AG09309 (cell line): ENCODE measurements at regions not wholly inside any gene's neighbourhood (a gene's known extent, or its start where the extent isn't known, plus 50 kb on each side); places are given as distances from the start of the nearest gene placed in this dataset.

Experiments
- DNase-seq: peaks from one replicate; pipeline ENCODE4 v3.0.0-alpha.2; 2010; ENCODE audit warnings: low read depth
- H3K4me3 ChIP-seq: 2 replicates; pipeline ENCODE4 v1.5.1; 2011; ENCODE audit warnings: mild to moderate bottlenecking, low read depth, low read length, moderate library complexity; ENCODE audit not compliant: control insufficient read depth
- TF ChIP-seq, protein P1 (sequence below): IDR thresholded peaks from 2 replicates; pipeline ENCODE4 v1.5.1; 2011; ENCODE audit warnings: mild to moderate bottlenecking, low read depth, low read length, inconsistent platforms; ENCODE audit not compliant: insufficient read depth, control insufficient read depth; ENCODE audit errors: missing control alignments

DNA sequence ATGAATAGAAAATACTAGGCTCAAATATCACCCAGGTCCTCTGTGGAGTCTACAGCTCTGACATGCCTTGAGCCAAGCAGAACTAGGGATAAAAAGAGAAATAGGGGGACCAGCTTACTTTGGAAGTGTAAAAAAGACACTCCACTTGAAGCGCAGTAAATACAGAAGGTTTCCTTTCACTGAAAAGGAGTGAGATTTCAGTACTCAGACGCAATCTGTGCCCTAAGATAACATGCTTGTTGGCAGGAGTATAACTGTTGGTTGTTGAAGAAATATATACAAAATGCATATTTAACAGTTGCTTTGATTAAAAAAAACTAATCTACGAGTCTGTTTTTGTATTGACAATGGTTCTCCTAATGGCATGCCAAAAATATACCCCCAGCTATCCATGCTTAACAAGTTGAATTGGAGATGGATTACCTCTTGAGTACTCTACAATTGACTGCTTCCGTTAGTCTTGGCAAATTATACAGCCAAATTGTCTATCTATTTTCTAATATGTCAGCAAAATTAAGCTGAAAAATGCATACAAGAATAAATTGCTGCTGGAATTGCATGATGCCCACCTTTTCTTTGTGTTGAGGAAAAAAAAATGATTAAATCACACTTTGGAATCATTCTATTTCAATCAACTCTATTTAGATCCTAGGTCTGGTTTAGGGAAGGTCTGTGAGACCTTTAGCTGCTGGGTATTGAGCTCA lies 91.6 kb downstream of the FAT3 start:
- TF ChIP-seq, protein P1, sequence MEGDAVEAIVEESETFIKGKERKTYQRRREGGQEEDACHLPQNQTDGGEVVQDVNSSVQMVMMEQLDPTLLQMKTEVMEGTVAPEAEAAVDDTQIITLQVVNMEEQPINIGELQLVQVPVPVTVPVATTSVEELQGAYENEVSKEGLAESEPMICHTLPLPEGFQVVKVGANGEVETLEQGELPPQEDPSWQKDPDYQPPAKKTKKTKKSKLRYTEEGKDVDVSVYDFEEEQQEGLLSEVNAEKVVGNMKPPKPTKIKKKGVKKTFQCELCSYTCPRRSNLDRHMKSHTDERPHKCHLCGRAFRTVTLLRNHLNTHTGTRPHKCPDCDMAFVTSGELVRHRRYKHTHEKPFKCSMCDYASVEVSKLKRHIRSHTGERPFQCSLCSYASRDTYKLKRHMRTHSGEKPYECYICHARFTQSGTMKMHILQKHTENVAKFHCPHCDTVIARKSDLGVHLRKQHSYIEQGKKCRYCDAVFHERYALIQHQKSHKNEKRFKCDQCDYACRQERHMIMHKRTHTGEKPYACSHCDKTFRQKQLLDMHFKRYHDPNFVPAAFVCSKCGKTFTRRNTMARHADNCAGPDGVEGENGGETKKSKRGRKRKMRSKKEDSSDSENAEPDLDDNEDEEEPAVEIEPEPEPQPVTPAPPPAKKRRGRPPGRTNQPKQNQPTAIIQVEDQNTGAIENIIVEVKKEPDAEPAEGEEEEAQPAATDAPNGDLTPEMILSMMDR = no peak
- no peak for DNase-seq
- no peak overlapping the region for H3K4me3 ChIP-seq

DNA sequence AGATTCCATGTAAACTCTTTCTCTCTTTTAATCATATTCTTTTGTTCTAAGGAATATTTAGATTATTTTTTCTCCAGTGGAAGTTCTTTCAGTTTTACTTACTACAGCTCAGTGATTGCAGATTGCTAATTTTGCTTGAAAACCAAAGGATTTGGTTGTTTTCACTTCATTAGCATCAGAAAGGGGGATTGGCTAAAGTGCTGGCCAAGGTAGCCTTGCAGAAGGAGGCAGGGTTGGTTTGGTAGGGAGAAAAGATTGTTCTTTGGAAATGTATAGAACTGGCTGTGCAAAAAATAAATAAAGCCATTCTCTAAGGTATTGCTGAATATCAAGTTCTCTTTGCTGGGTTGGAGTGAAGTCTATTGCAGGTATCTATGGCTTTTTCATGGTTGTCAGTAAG lies 92.6 kb downstream of the FAT3 start:
- TF ChIP-seq, protein P1 = no peak
- DNase-seq = no peak
- H3K4me3 ChIP-seq = no peak overlapping the region

DNA sequence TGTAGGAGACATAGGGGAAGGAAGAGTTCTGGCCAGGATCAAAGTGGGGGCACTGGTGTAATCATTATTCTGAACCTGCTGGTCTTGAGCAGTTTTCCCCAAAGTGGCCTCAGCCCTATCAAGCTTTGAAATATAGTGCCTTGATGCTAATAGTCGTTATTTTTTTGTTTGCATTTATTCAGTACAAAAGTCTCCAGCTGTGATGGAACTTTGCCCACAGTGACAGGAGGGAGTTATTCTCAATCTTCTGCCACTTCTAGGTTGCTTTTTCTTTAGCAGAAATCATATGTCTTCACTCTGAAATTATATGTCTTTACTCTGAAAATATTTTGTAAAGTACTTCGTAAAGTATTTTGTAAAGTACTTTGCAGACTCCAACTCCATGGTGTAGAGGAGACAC lies 93.1 kb downstream of the FAT3 start:
- TF ChIP-seq, protein P1 = no peak
- no peak overlapping the region for H3K4me3 ChIP-seq
- no peak for DNase-seq

DNA sequence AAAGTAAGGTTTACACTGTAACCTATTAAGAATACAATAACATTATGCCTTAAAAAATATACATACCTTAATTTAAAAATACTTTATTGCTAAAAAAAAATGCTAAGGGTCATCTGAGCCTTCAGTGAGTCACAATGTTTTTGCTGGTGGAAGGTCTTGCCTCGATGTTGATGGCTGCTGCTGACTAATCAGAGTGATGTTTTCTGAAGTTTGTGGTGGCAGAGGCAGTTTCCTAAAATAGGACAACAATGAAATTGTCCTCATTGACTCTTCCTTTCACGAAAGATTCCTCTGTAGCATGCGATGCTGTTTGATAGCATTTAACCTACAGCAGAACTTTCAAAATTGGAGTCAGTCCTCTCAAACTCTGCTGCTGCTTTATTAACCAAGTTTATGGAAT lies 97.6 kb downstream of the FAT3 start:
- no peak for DNase-seq
- TF ChIP-seq, protein P1 = no peak
- no peak overlapping the region for H3K4me3 ChIP-seq

DNA sequence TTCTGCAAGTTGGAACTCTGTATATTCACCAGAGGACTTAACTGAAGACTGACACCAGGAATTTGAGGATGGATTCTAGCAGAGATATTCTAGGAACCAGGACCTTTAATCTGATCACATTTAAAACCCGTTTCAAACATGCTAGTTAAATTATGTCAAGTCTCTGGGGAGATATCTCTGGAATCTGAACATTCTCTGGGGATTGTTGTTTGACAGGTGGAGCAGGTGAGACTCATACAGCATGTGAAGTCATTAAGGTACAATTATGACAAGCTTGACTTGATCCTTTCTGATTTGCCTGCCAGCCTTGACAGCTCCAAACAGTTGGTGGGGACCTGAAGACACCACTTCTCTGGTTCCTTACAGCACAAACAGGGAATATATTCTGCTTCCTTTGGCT lies 100.3 kb downstream of the FAT3 start:
- TF ChIP-seq, protein P1 = no peak
- no peak overlapping the region for H3K4me3 ChIP-seq
- no peak for DNase-seq

DNA sequence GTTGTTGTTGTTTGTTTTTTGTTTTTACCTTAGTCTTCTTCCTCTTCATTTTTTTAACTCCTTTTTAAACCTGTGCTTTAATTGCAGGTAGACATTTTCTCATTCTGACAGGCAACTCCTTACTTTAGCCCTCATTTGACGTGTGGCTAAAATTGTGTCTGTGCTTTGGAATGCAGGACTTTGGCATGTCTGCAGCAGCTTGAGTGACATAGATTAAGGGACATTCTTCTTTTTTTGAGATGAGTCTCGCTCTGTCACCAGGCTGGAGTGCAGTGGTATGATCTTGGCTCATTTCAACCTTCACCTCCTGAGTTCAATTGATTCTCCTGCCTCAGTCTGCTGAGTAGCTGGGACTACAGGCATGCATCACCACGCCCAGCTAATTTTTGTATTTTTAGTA lies 100.8 kb downstream of the FAT3 start:
- TF ChIP-seq, protein P1 = no peak
- no peak for DNase-seq
- no peak overlapping the region for H3K4me3 ChIP-seq

DNA sequence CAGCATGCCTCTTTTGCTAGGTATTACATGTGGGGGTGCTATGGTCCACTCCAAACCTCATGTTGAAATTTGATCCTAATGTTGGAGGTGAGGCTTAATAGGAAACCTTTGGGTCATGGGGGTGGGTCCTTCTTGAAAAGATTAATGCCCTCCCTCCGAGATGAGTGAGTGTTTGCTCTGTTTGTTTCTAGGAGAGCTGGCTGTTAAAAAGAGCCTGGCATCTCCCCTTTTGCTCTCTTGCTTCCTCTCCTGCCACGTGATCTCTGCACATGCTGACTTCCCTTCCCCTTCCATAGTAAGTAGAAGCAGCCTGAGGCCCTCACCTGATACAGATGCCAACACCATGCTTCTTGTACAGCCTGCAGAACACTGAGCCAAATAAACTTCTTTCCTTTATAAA lies 104.5 kb downstream of the FAT3 start:
- TF ChIP-seq, protein P1 = no peak

More for the DNA sequence above, 104.5 kb downstream of the FAT3 start:
- no peak for DNase-seq
- H3K4me3 ChIP-seq = no peak overlapping the region
